Retinal pigment epithelial cell (primary cell): ENCODE measurements at regions not wholly inside any gene's neighbourhood (a gene's known extent, or its start where the extent isn't known, plus 50 kb on each side); places are given as distances from the start of the nearest gene placed in this dataset.

Experiments
- DNase-seq: peaks from one replicate; pipeline ENCODE4 v3.0.0-alpha.2; 2010; ENCODE audit warnings: low read depth
- H3K4me3 ChIP-seq: 2 replicates; pipeline ENCODE4 v1.5.1; 2011; ENCODE audit warnings: mild to moderate bottlenecking, low read length, control low read depth, moderate library complexity
- CTCF ChIP-seq: conservative IDR thresholded peaks from 2 replicates; pipeline ENCODE4 v1.5.1; 2011; ENCODE audit warnings: low read depth, low read length, control low read depth, inconsistent platforms

- no peak overlapping the region for H3K4me3 ChIP-seq
- TF ChIP-seq CTCF, result no peak
- no peak for DNase-seq
These were observed 204.7 kb downstream of the INSIG2 start for GRCh38 chr2:118292991-118293390.

- H3K4me3 ChIP-seq, result no peak overlapping the region
- TF ChIP-seq CTCF, result no peak
- DNase-seq, result no peak
These were observed 203.1 kb downstream of the INSIG2 start for GRCh38 chr2:118291251-118291880.

GRCh38 chr2:118290411-118291250, 202.4 kb downstream of the INSIG2 start:
- no peak for TF ChIP-seq CTCF
- no peak overlapping the region for H3K4me3 ChIP-seq
- no peak for DNase-seq

GRCh38 chr2:118279005-118279404, 190.7 kb downstream of the INSIG2 start:
- no peak overlapping the region for H3K4me3 ChIP-seq
- DNase-seq, result no peak
- TF ChIP-seq CTCF, result no peak

- no peak for DNase-seq
- no peak overlapping the region for H3K4me3 ChIP-seq
- TF ChIP-seq CTCF, result peak; percentile 12
These were observed 189.8 kb downstream of the INSIG2 start for GRCh38 chr2:118278046-118278445.

- no peak for DNase-seq
- H3K4me3 ChIP-seq, result no peak overlapping the region
- no peak for TF ChIP-seq CTCF
These were observed 186.7 kb downstream of the INSIG2 start for GRCh38 chr2:118274841-118275510.

- no peak for DNase-seq
- no peak for TF ChIP-seq CTCF
- H3K4me3 ChIP-seq, result no peak overlapping the region
These were observed 184.1 kb downstream of the INSIG2 start for GRCh38 chr2:118272391-118272790.
